Psoas muscle (tissue), 7 donors: ENCODE measurements at regions not wholly inside any gene's neighbourhood (a gene's known extent, or its start where the extent isn't known, plus 50 kb on each side); places are given as distances from the start of the nearest gene placed in this dataset.

Experiments
- ATAC-seq, 4 donors: fragments of 200-7000 bp; cut with Tn5 transposase; one replicate each; pipeline ENCODE4 v1.9.1; 2020; ENCODE audit warnings: moderate library complexity in 3 of 4, mild to moderate bottlenecking in 2 of 4
- DNase-seq, 2 donors: peaks; one replicate each; pipeline ENCODE4 v3.0.0-alpha.2; 2020
- H3K27ac ChIP-seq: fragments of 200-600 bp; one replicate; pipeline ENCODE4 v1.8.0; 2022
- H3K27me3 ChIP-seq, 3 donors: fragments of 200-600 bp in 1 of 3; one replicate each; pipeline versions ENCODE4 v1.6.1 to v1.8.0; 2013 to 2022; ENCODE audit warnings: low read length in 2 of 3, mild to moderate bottlenecking in 2 of 3, moderate library complexity in 1 of 3; ENCODE audit not compliant: insufficient read depth in 3 of 3
- H3K36me3 ChIP-seq, 2 donors: fragments of 200-600 bp in 1 of 2; one replicate each; pipeline versions ENCODE4 v1.6.1 to v1.8.0; 2013 to 2022; ENCODE audit warnings: low read depth in 1 of 2, mild to moderate bottlenecking in 1 of 2, moderate library complexity in 1 of 2; ENCODE audit not compliant: insufficient read depth in 1 of 2
- H3K4me1 ChIP-seq: fragments of 200-600 bp; one replicate; pipeline ENCODE4 v1.8.0; 2022
- H3K4me3 ChIP-seq: fragments of 200-600 bp; one replicate; pipeline ENCODE4 v1.8.0; 2022; ENCODE audit warnings: mild to moderate bottlenecking
- H3K9me3 ChIP-seq: fragments of 200-600 bp; one replicate; pipeline ENCODE4 v1.8.0; 2022
- WGBS, 3 donors: extraction: QIAGEN DNeasy Blood & Tissue Kit; methylation state at CpG; one replicate each; pipeline versions ENCODE4 v1.1.6 to v1.1.7; 2013; 5-methylcytosine and 5-hydroxymethylcytosine counted together
- intact Hi-C, 2 donors: fragments of 100-400 bp; cut with DNase I; formaldehyde crosslinking; loops; one replicate each; pipeline versions ENCODE4 v1.11.0 to v1.14.2; 2022
- TF ChIP-seq, protein P1 (sequence below): fragments of 200-600 bp; IDR thresholded peaks from one replicate; pipeline ENCODE4 v1.8.0; 2022; ENCODE audit warnings: antibody characterized with exemption
- donor health status: healthy with polysubstance abuse.
- donor health status: DM: no; HTN: no; CAD: no; lungs with moderate emphysema.
- donor health status: Bipolar disorder and iron deficiency.
- donor health status: healthy.
- donor health status: DM: yes; HTN: yes; CAD: no.
- donor health status: DM: no; HTN: no; CAD: no.
- donor health status: DM: yes; HTN: yes; CAD: no.

GRCh38 chr11:106497321-106497720 is 419.9 kb downstream of the AASDHPPT start:
- WGBS, 3 donors, result 87 to 93% (median 90%) methylated on average over 9 of the region's 9 CpGs
- Histone ChIP-seq H3K27me3 (no peaks in the 10 kb centered on the region), H3K9me3 (no peaks in the 10 kb centered on the region), H3K27ac (no peak overlapping the region), H3K4me3 (no peak overlapping the region), H3K36me3 (no peaks in the 10 kb centered on the region), H3K4me1 (no peaks in the 10 kb centered on the region)
- intact Hi-C loops, result no loop called here
- DNase-seq (no peak), ATAC-seq (no peak)
- TF ChIP-seq, protein P1, sequence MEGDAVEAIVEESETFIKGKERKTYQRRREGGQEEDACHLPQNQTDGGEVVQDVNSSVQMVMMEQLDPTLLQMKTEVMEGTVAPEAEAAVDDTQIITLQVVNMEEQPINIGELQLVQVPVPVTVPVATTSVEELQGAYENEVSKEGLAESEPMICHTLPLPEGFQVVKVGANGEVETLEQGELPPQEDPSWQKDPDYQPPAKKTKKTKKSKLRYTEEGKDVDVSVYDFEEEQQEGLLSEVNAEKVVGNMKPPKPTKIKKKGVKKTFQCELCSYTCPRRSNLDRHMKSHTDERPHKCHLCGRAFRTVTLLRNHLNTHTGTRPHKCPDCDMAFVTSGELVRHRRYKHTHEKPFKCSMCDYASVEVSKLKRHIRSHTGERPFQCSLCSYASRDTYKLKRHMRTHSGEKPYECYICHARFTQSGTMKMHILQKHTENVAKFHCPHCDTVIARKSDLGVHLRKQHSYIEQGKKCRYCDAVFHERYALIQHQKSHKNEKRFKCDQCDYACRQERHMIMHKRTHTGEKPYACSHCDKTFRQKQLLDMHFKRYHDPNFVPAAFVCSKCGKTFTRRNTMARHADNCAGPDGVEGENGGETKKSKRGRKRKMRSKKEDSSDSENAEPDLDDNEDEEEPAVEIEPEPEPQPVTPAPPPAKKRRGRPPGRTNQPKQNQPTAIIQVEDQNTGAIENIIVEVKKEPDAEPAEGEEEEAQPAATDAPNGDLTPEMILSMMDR, result no peak

DNA sequence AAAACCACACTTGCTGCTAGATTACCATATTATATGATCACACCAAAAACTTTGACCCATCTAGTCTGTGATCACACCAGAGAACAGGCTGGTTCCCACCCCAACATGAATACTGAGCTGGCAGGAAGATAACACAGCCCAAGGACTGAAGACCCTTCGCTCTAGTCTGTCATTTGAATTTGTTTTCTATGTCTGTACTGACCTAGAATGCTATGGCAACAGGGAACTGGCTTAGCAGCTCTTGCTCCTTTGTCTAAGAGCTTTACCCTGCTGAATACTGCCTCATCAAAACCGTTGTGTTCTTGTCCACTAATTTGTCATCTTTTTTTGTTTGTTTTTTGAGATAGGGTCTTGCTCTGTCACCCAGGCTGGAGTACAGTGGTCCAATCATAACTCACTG is 420.4 kb downstream of the AASDHPPT start:
- Histone ChIP-seq H3K9me3 (no peaks in the 10 kb centered on the region), H3K4me1 (no peaks in the 10 kb centered on the region), H3K36me3 (no peaks in the 10 kb centered on the region), H3K27me3 (no peaks in the 10 kb centered on the region), H3K4me3 (no peak overlapping the region), H3K27ac (no peak overlapping the region)
- TF ChIP-seq, protein P1, result no peak
- WGBS, 3 donors, result 77 to 89% (median 87%) methylated on average over 2 of the region's 2 CpGs
- DNase-seq (no peak), ATAC-seq (no peak)
- intact Hi-C loops, result no loop called here

DNA sequence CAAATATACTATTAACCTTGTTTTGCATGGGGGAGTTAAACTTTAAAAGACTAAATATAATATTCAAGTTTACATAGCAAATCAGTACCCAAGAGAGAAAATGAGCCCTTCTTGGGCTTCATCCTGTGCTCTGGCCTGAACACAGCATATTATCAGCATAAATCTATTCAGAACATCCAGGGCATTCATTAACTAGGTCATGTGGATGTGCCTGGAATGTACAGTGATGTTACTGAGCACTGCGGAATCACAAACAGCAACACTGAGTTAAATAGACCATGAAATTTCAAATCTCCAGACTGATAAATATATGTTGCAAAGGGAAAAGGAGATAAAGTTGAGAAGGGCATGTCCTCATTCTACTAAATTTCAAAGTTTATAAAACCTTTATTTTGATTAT is 426.4 kb downstream of the AASDHPPT start:
- 42 to 46% (median 46%) methylated on average over 1 of the region's 1 CpG for WGBS, 3 donors
- H3K27ac ChIP-seq, result no peak overlapping the region
- TF ChIP-seq, protein P1, result no peak

DNA sequence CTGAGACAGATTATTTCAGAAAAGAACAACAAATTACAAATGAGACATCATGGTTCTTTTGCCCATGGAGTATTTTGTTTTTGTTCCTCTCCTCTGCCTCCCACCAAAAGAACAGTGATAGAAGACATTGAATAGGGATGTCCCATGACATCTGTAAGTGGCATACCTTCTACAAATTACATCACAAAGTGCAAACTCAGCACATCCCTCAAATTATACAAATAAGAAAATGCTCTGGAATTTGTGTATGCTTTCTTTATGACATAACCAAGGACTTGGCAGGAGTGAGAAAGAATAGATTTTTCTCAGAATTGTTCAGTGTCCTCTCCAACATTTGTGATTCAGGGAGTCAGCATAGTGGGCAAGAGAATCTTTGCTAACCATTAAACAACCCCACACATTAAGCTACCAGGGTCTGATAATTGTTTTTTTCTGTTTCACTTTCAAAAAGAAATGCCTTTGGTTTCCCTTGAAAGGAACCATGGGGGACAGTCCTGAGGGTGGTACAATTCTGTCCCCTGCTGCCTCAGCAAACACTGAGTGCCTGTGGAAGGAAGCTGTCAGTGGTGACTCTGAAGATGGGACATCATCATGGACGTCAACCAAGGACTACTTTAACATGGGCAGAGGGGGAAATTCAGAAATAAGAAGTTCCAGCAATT is 430.3 kb downstream of the AASDHPPT start:
- WGBS, 3 donors, result 47 to 70% (median 50%) methylated on average over 1 of the region's 1 CpG
- Histone ChIP-seq H3K27ac (no peak overlapping the region), H3K4me3 (no peak overlapping the region), H3K27me3 (no peaks in the 10 kb centered on the region), H3K9me3 (no peaks in the 10 kb centered on the region), H3K4me1 (no peaks in the 10 kb centered on the region), H3K36me3 (no peaks in the 10 kb centered on the region)
- ATAC-seq, result no peak
- TF ChIP-seq, protein P1, result no peak
- no peak for DNase-seq
- intact Hi-C loops, result no loop called here

More for the DNA sequence above, 426.4 kb downstream of the AASDHPPT start:
- no peak for ATAC-seq
- intact Hi-C loops, result no loop called here
- H3K4me3 ChIP-seq, result no peak overlapping the region
- DNase-seq, result no peak
- H3K36me3 ChIP-seq, result no peaks in the 10 kb centered on the region
- H3K4me1 ChIP-seq, result no peaks in the 10 kb centered on the region
- H3K27me3 ChIP-seq, result no peaks in the 10 kb centered on the region
- no peaks in the 10 kb centered on the region for H3K9me3 ChIP-seq

- H3K36me3 ChIP-seq, result no peaks in the 10 kb centered on the region
- WGBS, 3 donors, result 98 to 100% (median 99%) methylated on average over 1 of the region's 1 CpG
- H3K4me3 ChIP-seq, result no peak overlapping the region
- TF ChIP-seq, protein P1, result no peak
- intact Hi-C loops, result no loop called here
- H3K27ac ChIP-seq, result no peak overlapping the region
- H3K9me3 ChIP-seq, result no peaks in the 10 kb centered on the region
- H3K4me1 ChIP-seq, result no peaks in the 10 kb centered on the region
- H3K27me3 ChIP-seq, result no peaks in the 10 kb centered on the region
- DNase-seq (no peak), ATAC-seq (no peak)
These were observed 437.2 kb downstream of the AASDHPPT start for GRCh38 chr11:106514706-106515105.
